ENCODE measurements at regions not wholly inside any gene's neighbourhood (a gene's known extent, or its start where the extent isn't known, plus 50 kb on each side); places are given as distances from the start of the nearest gene placed in this dataset.
"Not testable (repeated sequence)": the region's sequence is repeated elsewhere in the genome, so short reads cannot be mapped to it uniquely, and the experiment has no call there.

DNA sequence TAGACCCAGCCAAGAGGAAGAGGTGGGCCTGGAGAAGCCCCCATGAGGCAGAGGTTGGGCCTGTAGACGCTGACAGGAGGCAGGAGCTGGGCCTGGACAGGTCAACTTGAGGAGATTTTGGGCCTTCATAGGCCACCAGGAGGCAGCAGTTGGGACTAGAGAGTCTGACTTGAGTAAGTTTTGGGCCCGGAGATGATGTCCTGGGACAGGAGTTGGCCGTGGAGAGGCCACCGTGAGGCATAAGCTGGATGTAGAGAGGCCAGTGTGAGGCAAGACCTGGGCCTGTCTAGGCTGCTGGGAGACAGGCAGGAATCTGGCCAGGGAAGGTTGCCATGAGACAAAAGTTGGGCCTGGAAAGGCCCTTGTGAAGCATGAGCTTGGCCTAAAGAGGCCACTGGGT, 312.6 kb downstream of the OR4F29 start:
- TF ChIP-seq, protein P1, sequence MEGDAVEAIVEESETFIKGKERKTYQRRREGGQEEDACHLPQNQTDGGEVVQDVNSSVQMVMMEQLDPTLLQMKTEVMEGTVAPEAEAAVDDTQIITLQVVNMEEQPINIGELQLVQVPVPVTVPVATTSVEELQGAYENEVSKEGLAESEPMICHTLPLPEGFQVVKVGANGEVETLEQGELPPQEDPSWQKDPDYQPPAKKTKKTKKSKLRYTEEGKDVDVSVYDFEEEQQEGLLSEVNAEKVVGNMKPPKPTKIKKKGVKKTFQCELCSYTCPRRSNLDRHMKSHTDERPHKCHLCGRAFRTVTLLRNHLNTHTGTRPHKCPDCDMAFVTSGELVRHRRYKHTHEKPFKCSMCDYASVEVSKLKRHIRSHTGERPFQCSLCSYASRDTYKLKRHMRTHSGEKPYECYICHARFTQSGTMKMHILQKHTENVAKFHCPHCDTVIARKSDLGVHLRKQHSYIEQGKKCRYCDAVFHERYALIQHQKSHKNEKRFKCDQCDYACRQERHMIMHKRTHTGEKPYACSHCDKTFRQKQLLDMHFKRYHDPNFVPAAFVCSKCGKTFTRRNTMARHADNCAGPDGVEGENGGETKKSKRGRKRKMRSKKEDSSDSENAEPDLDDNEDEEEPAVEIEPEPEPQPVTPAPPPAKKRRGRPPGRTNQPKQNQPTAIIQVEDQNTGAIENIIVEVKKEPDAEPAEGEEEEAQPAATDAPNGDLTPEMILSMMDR (IDR thresholded peaks at IDR 0.05) = not testable (repeated sequence)
- not testable (repeated sequence) for TF ChIP-seq POLR2A (IDR thresholded peaks at IDR 0.05)

All from ovary (tissue), 3 donors.